IMR-90 (cell line): ENCODE measurements at regions not wholly inside any gene's neighbourhood (a gene's known extent, or its start where the extent isn't known, plus 50 kb on each side); places are given as distances from the start of the nearest gene placed in this dataset.
"Not testable (repeated sequence)": the region's sequence is repeated elsewhere in the genome, so short reads cannot be mapped to it uniquely, and the experiment has no call there.

ENCODE experiments used
- ATAC-seq: fragments of 200-7000 bp; cut with Tn5 transposase; 2 replicates; pipeline ENCODE4 v1.9.1; 2020; ENCODE audit warnings: low read depth, mild to moderate bottlenecking, moderate library complexity
- BruUV-seq: library from RNA; stranded (reverse); fragments of 400-500 nt; replicated peaks from 2 replicates; lab custom pipeline; 2021; lab: Mats Ljungman, UMichigan
- CTCF ChIA-PET: fragments of 300-600 bp; formaldehyde crosslinking; extraction: SDS; loops from one replicate; lab custom pipeline; 2021; ENCODE audit warnings: antibody characterized with exemption; lab: Yijun Ruan, JAX
- POLR2A ChIA-PET: fragments of 300-600 bp; sonication (Branson Sonifier 250); formaldehyde crosslinking; loops from one replicate; lab custom pipeline; 2022; ENCODE audit warnings: antibody characterized with exemption; ENCODE audit not compliant: unreplicated experiment; lab: Charles Lee
- DNase-seq: peaks from one replicate; pipeline ENCODE4 v3.0.0; 2013
- H2AFZ ChIP-seq: replicated peaks from 2 replicates; pipeline ENCODE3; 2013; ENCODE audit warnings: low read length, mild to moderate bottlenecking; ENCODE audit not compliant: poor library complexity
- H2AK5ac ChIP-seq: 2 replicates; pipeline ENCODE4 v1.6.1; 2013; ENCODE audit warnings: low read depth, low read length, inconsistent platforms
- H2AK9ac ChIP-seq: replicated peaks from 2 replicates; pipeline ENCODE3; 2013; ENCODE audit warnings: mild to moderate bottlenecking, low read depth, low read length, moderate library complexity; ENCODE audit not compliant: poor library complexity
- H2BK120ac ChIP-seq: 2 replicates; pipeline ENCODE4 v1.6.1; 2013; ENCODE audit warnings: low read depth, low read length, inconsistent platforms
- H2BK15ac ChIP-seq: 3 replicates; pipeline ENCODE4 v1.6.1; 2013; ENCODE audit warnings: low read depth, low read length, inconsistent platforms
- H2BK20ac ChIP-seq: 2 replicates; pipeline ENCODE4 v1.6.1; 2013; ENCODE audit warnings: low read depth, mild to moderate bottlenecking, inconsistent platforms, low read length, moderate library complexity
- H2BK5ac ChIP-seq: 2 replicates; pipeline ENCODE4 v1.6.1; 2013; ENCODE audit warnings: mild to moderate bottlenecking, low read depth, low read length, inconsistent platforms; ENCODE audit not compliant: poor library complexity, severe bottlenecking
- H3K14ac ChIP-seq: replicated peaks from 2 replicates; pipeline ENCODE4 v1.6.1; 2013; ENCODE audit warnings: low read depth, low read length, inconsistent platforms
- H3K18ac ChIP-seq: 2 replicates; pipeline ENCODE4 v1.6.1; 2013; ENCODE audit warnings: low read depth, low read length, control low read depth
- H3K23ac ChIP-seq: 2 replicates; pipeline ENCODE4 v1.6.1; 2013; ENCODE audit warnings: low read depth, low read length, inconsistent platforms
- H3K27ac ChIP-seq: 2 replicates; pipeline ENCODE4 v1.5.1; 2013; ENCODE audit warnings: mild to moderate bottlenecking, control low read depth, low read length; ENCODE audit not compliant: insufficient read depth
- H3K27me3 ChIP-seq: 2 replicates; pipeline ENCODE4 v1.6.1; 2013; ENCODE audit warnings: low read length; ENCODE audit not compliant: control insufficient read depth, insufficient read depth
- H3K36me3 ChIP-seq: 2 replicates; pipeline ENCODE4 v1.6.1; 2013; ENCODE audit warnings: low read length, mixed read lengths; ENCODE audit not compliant: control insufficient read depth, insufficient read depth
- H3K4ac ChIP-seq: 2 replicates; pipeline ENCODE4 v1.6.1; 2013; ENCODE audit warnings: low read depth, low read length, inconsistent platforms
- H3K4me1 ChIP-seq: 2 replicates; pipeline ENCODE4 v1.6.1; 2013; ENCODE audit warnings: low read length, mixed read lengths; ENCODE audit not compliant: control insufficient read depth, insufficient read depth
- H3K4me2 ChIP-seq: 2 replicates; pipeline ENCODE4 v1.6.1; 2013; ENCODE audit warnings: low read depth, mild to moderate bottlenecking, control low read depth, low read length, moderate library complexity
- H3K4me3 ChIP-seq: 2 replicates; pipeline ENCODE4 v1.5.1; 2013; ENCODE audit warnings: low read depth, mild to moderate bottlenecking, control low read depth, low read length, moderate library complexity; ENCODE audit not compliant: insufficient read depth
- H3K56ac ChIP-seq: 2 replicates; pipeline ENCODE4 v1.6.1; 2013; ENCODE audit warnings: low read length, inconsistent platforms; ENCODE audit not compliant: insufficient read depth; ENCODE audit errors: extremely low read depth
- H3K79me1 ChIP-seq, 2 experiments: 2 replicates each; pipeline ENCODE4 v1.6.1; 2013; ENCODE audit warnings: low read length in 2 of 2, inconsistent platforms in 1 of 2, low read depth in 1 of 2
- H3K9ac ChIP-seq: 2 replicates; pipeline ENCODE4 v1.6.1; 2013; ENCODE audit warnings: low read depth, low read length, control low read depth
- H3K9me1 ChIP-seq: 2 replicates; pipeline ENCODE4 v1.6.1; 2013; ENCODE audit warnings: low read length, inconsistent platforms; ENCODE audit not compliant: insufficient read depth
- H3K9me3 ChIP-seq: 2 replicates; pipeline ENCODE4 v1.6.1; 2013; ENCODE audit warnings: low read length; ENCODE audit not compliant: control insufficient read depth, insufficient read depth
- H4K20me1 ChIP-seq: 2 replicates; pipeline ENCODE4 v1.6.1; 2013; ENCODE audit warnings: low read length, inconsistent platforms; ENCODE audit not compliant: insufficient read depth
- H4K5ac ChIP-seq: 2 replicates; pipeline ENCODE4 v1.6.1; 2013; ENCODE audit warnings: mild to moderate bottlenecking, low read depth, low read length, control low read depth
- H4K8ac ChIP-seq, 2 experiments: 2 replicates each; pipeline ENCODE4 v1.6.1; 2013; ENCODE audit warnings: low read depth in 2 of 2, low read length in 2 of 2, control low read depth in 1 of 2, inconsistent platforms in 1 of 2
- H4K91ac ChIP-seq: 2 replicates; pipeline ENCODE4 v1.6.1; 2013; ENCODE audit warnings: low read depth, low read length, inconsistent platforms; ENCODE audit not compliant: insufficient read depth
- WGBS, 2 experiments: methylation state at CpG; one replicate each; pipeline versions ENCODE4 v1.1.5 to v1.1.7; 2013; ENCODE audit warnings: missing lambda C conversion rate in 2 of 2; ENCODE audit not compliant: insufficient read length in 1 of 2; ENCODE audit errors: extremely low coverage in 2 of 2; 5-methylcytosine and 5-hydroxymethylcytosine counted together
- dilution Hi-C: fragments of 300-500 bp; cut with HindIII; formaldehyde crosslinking; loops from one replicate; pipeline ENCODE4 v1.14.3; 2018; ENCODE audit warnings: low sequenced_read_pairs; ENCODE audit not compliant: unreplicated experiment
- in situ Hi-C: fragments of 300-500 bp; cut with MboI; formaldehyde crosslinking; loops from 3 replicates; pipeline ENCODE4 v1.14.3; 2019; ENCODE audit warnings: low sequenced_read_pairs, inconsistent platforms, mixed read lengths
- intact Hi-C: fragments of 100-400 bp; cut with micrococcal nuclease; formaldehyde crosslinking; loops from 2 replicates; pipeline ENCODE4 v1.10.0; 2022

DNA sequence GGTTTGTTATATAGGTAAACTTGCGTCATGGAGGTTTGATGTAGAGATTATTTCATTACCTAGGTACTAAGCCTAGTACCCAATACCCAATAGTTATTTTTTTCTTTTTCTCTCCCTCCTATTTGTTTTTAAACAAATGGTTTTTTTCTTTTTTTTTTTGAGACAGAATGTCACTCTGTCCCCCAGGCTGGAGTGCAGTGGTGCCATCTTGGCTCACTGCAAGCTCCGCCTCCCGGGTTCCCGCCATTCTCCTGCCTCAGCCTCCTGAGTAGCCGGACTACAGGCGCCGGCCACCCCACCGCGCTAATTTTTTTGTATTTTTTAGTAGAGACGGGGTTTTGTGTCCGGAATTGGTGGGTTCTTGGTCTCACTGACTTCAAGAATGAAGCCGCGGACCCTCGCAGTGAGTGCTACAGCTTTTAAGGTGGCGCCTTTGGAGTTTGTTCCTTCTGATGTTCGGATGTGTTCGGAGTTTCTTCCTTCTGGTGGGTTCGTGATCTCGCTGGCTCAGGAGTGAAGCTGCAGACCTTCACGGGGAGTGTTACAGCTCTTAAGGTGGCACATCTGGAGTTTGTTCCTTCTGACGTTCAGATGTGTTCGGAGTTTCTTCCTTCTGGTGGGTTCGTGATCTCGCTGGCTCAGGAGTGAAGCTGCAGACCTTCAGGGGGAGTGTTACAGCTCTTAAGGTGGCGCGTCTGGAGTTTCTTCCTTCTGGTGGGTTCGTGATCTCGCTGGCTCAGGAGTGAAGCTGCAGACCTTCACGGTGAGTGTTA lies 243.7 kb downstream of the PLA2G4A start:
- H4K91ac ChIP-seq, H3K4me3 ChIP-seq, H3K36me3 ChIP-seq, H3K9ac ChIP-seq, POLR2A ChIA-PET, H4K5ac ChIP-seq, CTCF ChIA-PET, H3K4ac ChIP-seq, H2BK5ac ChIP-seq, H3K14ac ChIP-seq, H2BK20ac ChIP-seq, H3K9me1 ChIP-seq, DNase-seq, H4K8ac ChIP-seq, H3K9me3 ChIP-seq, H4K20me1 ChIP-seq, intact Hi-C loops, H2AK9ac ChIP-seq, BruUV-seq, ATAC-seq, H3K23ac ChIP-seq, H3K79me1 ChIP-seq, dilution Hi-C loops, H3K4me1 ChIP-seq, H3K27ac ChIP-seq, in situ Hi-C loops, H2BK120ac ChIP-seq, H3K27me3 ChIP-seq, H2AFZ ChIP-seq, H3K4me2 ChIP-seq, H2AK5ac ChIP-seq, H3K56ac ChIP-seq, H3K18ac ChIP-seq, H2BK15ac ChIP-seq: not testable (repeated sequence)
- 94% methylated on average over 3 of the region's 29 CpGs; no CpG with 5 or more reads in 1 of the 2 experiments for WGBS, 2 experiments

DNA sequence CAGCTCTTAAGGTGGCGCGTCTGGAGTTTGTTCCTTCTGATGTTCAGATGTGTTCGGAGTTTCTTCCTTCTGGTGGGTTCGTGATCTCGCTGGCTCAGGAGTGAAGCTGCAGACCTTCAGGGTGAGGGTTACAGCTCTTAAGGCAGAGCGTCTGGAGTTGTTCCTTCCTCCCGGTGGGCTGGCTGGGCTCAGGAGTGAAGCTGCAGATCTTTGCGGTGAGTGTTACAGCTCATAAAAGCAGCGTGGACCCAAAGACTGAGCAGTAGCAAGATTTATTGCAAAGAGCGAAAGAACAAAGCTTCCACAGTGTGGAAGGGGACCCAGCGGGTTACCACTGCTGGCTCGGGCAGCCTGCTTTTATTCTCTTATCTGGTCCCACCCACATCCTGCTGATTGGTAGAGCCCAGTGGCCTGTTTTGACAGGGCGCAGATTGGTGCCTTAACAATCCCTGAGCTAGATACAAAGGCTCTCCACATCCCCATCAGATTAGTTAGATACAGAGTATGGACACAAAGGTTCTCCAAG lies 244.3 kb downstream of the PLA2G4A start:
- H3K4me1 ChIP-seq, H3K23ac ChIP-seq, H4K5ac ChIP-seq, H3K18ac ChIP-seq, H3K9me1 ChIP-seq, ATAC-seq, in situ Hi-C loops, H2AK9ac ChIP-seq, H2AK5ac ChIP-seq, H4K20me1 ChIP-seq, dilution Hi-C loops, POLR2A ChIA-PET, H3K4me2 ChIP-seq, H3K27ac ChIP-seq, H3K36me3 ChIP-seq, H2BK120ac ChIP-seq, H2AFZ ChIP-seq, H3K14ac ChIP-seq, DNase-seq, H3K9ac ChIP-seq, H4K8ac ChIP-seq, BruUV-seq, H3K4ac ChIP-seq, H2BK5ac ChIP-seq, H2BK15ac ChIP-seq, H3K9me3 ChIP-seq, H3K79me1 ChIP-seq, H3K56ac ChIP-seq, H3K27me3 ChIP-seq, H3K4me3 ChIP-seq, H4K91ac ChIP-seq, H2BK20ac ChIP-seq, CTCF ChIA-PET, intact Hi-C loops: not testable (repeated sequence)
- WGBS, 2 experiments = no CpG with 5 or more reads among the region's 13 CpGs
